ENCODE measurements at regions not wholly inside any gene's neighbourhood (a gene's known extent, or its start where the extent isn't known, plus 50 kb on each side); places are given as distances from the start of the nearest gene placed in this dataset.

GRCh38 chr1:79638382-79638781, 631.9 kb upstream of the ADGRL4 start:
- TF ChIP-seq CTCF (IDR thresholded peaks at IDR 0.05) (no peak), POLR2A (IDR thresholded peaks at IDR 0.05) (no peak)

All from adrenal gland (tissue), 5 donors.